CD4-positive, alpha-beta T cell (primary cell): ENCODE measurements at regions not wholly inside any gene's neighbourhood (a gene's known extent, or its start where the extent isn't known, plus 50 kb on each side); places are given as distances from the start of the nearest gene placed in this dataset.

ENCODE experiments used
- ATAC-seq: fragments of 200-7000 bp; cut with Tn5 transposase; one replicate; pipeline ENCODE4 v1.10.0; 2022; ENCODE audit warnings: mild to moderate bottlenecking; ENCODE audit not compliant: poor library complexity
- CTCF ChIA-PET: fragments of 350-600 bp; sonication (Branson Sonifier 250); formaldehyde crosslinking; loops from one replicate; lab custom pipeline; 2021; ENCODE audit warnings: antibody characterized with exemption, inconsistent platforms; lab: Charles Lee
- POLR2A ChIA-PET: fragments of 350-600 bp; sonication (Branson Sonifier 250); formaldehyde crosslinking; loops from one replicate; lab custom pipeline; 2021; ENCODE audit warnings: antibody characterized with exemption, inconsistent platforms; lab: Charles Lee
- DNase-seq, 14 experiments: peaks; one replicate each; pipeline ENCODE4 v3.0.0-alpha.2; 2013 to 2020; ENCODE audit warnings: mixed read lengths in 2 of 14
- H3K27ac ChIP-seq, 2 donors: one replicate each; pipeline versions ENCODE4 v1.5.1 to v1.7.0; 2013; ENCODE audit warnings: low read length in 2 of 2, low read depth in 1 of 2, mild to moderate bottlenecking in 1 of 2
- H3K27me3 ChIP-seq, 2 experiments: 1 replicate in 1 of 2; 2 replicates in 1 of 2; pipeline versions ENCODE4 v1.6.1 to v1.7.0; 2013; ENCODE audit warnings: low read length in 2 of 2, control low read depth in 1 of 2, mild to moderate bottlenecking in 1 of 2, moderate library complexity in 1 of 2; ENCODE audit not compliant: insufficient read depth in 2 of 2, control insufficient read depth in 1 of 2
- H3K36me3 ChIP-seq: one replicate; pipeline ENCODE4 v1.6.1; 2013; ENCODE audit warnings: low read length, control low read depth; ENCODE audit not compliant: insufficient read depth
- H3K4me1 ChIP-seq: one replicate; pipeline ENCODE4 v1.6.1; 2013; ENCODE audit warnings: low read length, control low read depth; ENCODE audit not compliant: insufficient read depth
- H3K4me3 ChIP-seq: one replicate; pipeline ENCODE4 v1.5.1; 2013; ENCODE audit warnings: mild to moderate bottlenecking, low read length, moderate library complexity
- H3K9me3 ChIP-seq, 2 experiments: 1 replicate in 1 of 2; 2 replicates in 1 of 2; pipeline versions ENCODE4 v1.6.1 to v1.7.0; 2013; ENCODE audit warnings: low read length in 2 of 2, mild to moderate bottlenecking in 2 of 2, control low read depth in 1 of 2, moderate library complexity in 1 of 2; ENCODE audit not compliant: control insufficient read depth in 1 of 2, insufficient read depth in 1 of 2
- H3K27ac Mint-ChIP-seq: one replicate; pipeline ENCODE4 v1.8.0; 2020; ENCODE audit warnings: mixed read lengths
- H3K27me3 Mint-ChIP-seq: one replicate; pipeline ENCODE4 v1.8.0; 2021; ENCODE audit warnings: mixed read lengths
- H3K36me3 Mint-ChIP-seq: one replicate; pipeline ENCODE4 v1.8.0; 2021; ENCODE audit warnings: low read depth, mixed read lengths
- H3K4me1 Mint-ChIP-seq: one replicate; pipeline ENCODE4 v1.8.0; 2021; ENCODE audit warnings: low read depth, mixed read lengths
- H3K4me3 Mint-ChIP-seq: one replicate; pipeline ENCODE4 v1.8.0; 2020; ENCODE audit warnings: mild to moderate bottlenecking, mixed read lengths
- H3K9me3 Mint-ChIP-seq: one replicate; pipeline ENCODE4 v1.8.0; 2020; ENCODE audit warnings: mixed read lengths
- CTCF ChIP-seq: fragments of 200-600 bp; IDR thresholded peaks from one replicate; pipeline ENCODE4 v1.8.0; 2022; ENCODE audit warnings: antibody characterized with exemption, mild to moderate bottlenecking
- intact Hi-C, 2 experiments: fragments of 100-400 bp; cut with DNase I in 1 of 2; cut with micrococcal nuclease in 1 of 2; formaldehyde crosslinking; loops; one replicate each; pipeline versions ENCODE4 v1.15.1 to v1.9.0; 2023 to 2025; cut with DNase I, micrococcal nuclease

GRCh38 chr10:3661271-3661670, 123.7 kb downstream of the KLF6 start:
- H3K4me1 Mint-ChIP-seq, result peaks cover 2% of the 10 kb centered on the region
- Histone ChIP-seq H3K4me3 (no peak overlapping the region), H3K9me3 (no peaks in the 10 kb centered on the region), H3K27ac (no peak overlapping the region), H3K36me3 (no peaks in the 10 kb centered on the region), H3K27me3 (no peaks in the 10 kb centered on the region), H3K4me1 (peaks cover 13% of the 10 kb centered on the region)
- DNase-seq (no peak), ATAC-seq (no peak)
- CTCF ChIA-PET, result no interaction called here
- no peak overlapping the region for H3K27ac Mint-ChIP-seq
- no peaks in the 10 kb centered on the region for H3K9me3 Mint-ChIP-seq
- no peaks in the 10 kb centered on the region for H3K36me3 Mint-ChIP-seq
- intact Hi-C loops, result no loop called here
- H3K27me3 Mint-ChIP-seq, result no peaks in the 10 kb centered on the region
- H3K4me3 Mint-ChIP-seq, result no peak overlapping the region
- no peak for TF ChIP-seq CTCF
- POLR2A ChIA-PET, result no interaction called here

- DNase-seq (no peak), ATAC-seq (no peak)
- H3K9me3 Mint-ChIP-seq, result no peaks in the 10 kb centered on the region
- ChIA-PET CTCF (no interaction called here), POLR2A (no interaction called here)
- Histone ChIP-seq H3K36me3 (no peaks in the 10 kb centered on the region), H3K4me1 (peaks cover 9% of the 10 kb centered on the region), H3K9me3 (no peaks in the 10 kb centered on the region), H3K4me3 (no peak overlapping the region), H3K27ac (no peak overlapping the region), H3K27me3 (no peaks in the 10 kb centered on the region)
- H3K36me3 Mint-ChIP-seq, result no peaks in the 10 kb centered on the region
- no peaks in the 10 kb centered on the region for H3K27me3 Mint-ChIP-seq
- H3K4me3 Mint-ChIP-seq, result no peak overlapping the region
- TF ChIP-seq CTCF, result no peak
- intact Hi-C loops, result no loop called here
- no peak overlapping the region for H3K27ac Mint-ChIP-seq
- H3K4me1 Mint-ChIP-seq, result peaks cover 4% of the 10 kb centered on the region
Observed at GRCh38 chr10:3660753-3661152, 124.3 kb downstream of the KLF6 start.

GRCh38 chr10:3659203-3659917, 125.6 kb downstream of the KLF6 start:
- H3K9me3 Mint-ChIP-seq, result no peaks in the 10 kb centered on the region
- ATAC-seq (no peak), DNase-seq (no peak)
- Histone ChIP-seq H3K9me3 (no peaks in the 10 kb centered on the region), H3K4me3 (no peak overlapping the region), H3K27ac (no peak overlapping the region), H3K27me3 (no peaks in the 10 kb centered on the region), H3K36me3 (no peaks in the 10 kb centered on the region), H3K4me1 (peaks cover 8% of the 10 kb centered on the region)
- intact Hi-C loops, result no loop called here
- peaks cover 18% of the 10 kb centered on the region for H3K4me1 Mint-ChIP-seq
- H3K4me3 Mint-ChIP-seq, result no peak overlapping the region
- POLR2A ChIA-PET, result interaction anchor here (1.4 to 1.6 kb wide), 2 partner anchors 9 to 19 kb away, joined by 3 to 4 read pairs; no protein-coding TSS in a partner anchor
- peaks cover 7% of the 10 kb centered on the region for H3K27me3 Mint-ChIP-seq
- H3K36me3 Mint-ChIP-seq, result no peaks in the 10 kb centered on the region
- CTCF ChIA-PET, result no interaction called here
- no peak overlapping the region for H3K27ac Mint-ChIP-seq
- TF ChIP-seq CTCF, result no peak
